GM19025 (cell line): ENCODE measurements at regions not wholly inside any gene's neighbourhood (a gene's known extent, or its start where the extent isn't known, plus 50 kb on each side); places are given as distances from the start of the nearest gene placed in this dataset.
"Not testable (repeated sequence)": the region's sequence is repeated elsewhere in the genome, so short reads cannot be mapped to it uniquely, and the experiment has no call there.

Experiments used
- ATAC-seq: cut with Tn5 transposase; IDR thresholded peaks from one replicate; pipeline ENCODE4 v1.9.1; 2021; ENCODE audit warnings: mild to moderate bottlenecking, low read depth, moderate library complexity; ENCODE audit not compliant: unreplicated experiment

DNA sequence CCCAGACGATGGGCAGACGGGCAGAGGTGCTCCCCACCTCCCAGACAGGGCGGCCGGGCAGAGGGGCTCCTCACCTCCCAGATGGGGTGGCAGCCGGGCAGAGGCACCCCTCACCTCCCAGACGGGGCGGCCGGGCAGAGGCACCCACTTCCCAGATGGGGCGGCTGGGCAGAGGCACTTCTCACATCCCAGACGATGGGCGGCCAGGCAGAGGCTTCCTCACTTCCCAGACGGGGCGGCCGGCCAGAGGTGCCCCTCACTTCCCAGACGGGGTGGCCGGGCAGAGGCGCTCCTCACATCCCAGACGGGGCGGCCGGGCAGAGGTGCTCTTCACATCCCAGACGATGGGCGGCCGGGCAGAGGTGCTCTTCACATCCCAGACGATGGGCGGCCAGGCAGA lies 96.6 kb downstream of the ABCC12 start:
- not testable (repeated sequence) for ATAC-seq

GRCh38 chr16:48057048-48057447 lies 98.7 kb downstream of the ABCC12 start:
- ATAC-seq, result no peak

DNA sequence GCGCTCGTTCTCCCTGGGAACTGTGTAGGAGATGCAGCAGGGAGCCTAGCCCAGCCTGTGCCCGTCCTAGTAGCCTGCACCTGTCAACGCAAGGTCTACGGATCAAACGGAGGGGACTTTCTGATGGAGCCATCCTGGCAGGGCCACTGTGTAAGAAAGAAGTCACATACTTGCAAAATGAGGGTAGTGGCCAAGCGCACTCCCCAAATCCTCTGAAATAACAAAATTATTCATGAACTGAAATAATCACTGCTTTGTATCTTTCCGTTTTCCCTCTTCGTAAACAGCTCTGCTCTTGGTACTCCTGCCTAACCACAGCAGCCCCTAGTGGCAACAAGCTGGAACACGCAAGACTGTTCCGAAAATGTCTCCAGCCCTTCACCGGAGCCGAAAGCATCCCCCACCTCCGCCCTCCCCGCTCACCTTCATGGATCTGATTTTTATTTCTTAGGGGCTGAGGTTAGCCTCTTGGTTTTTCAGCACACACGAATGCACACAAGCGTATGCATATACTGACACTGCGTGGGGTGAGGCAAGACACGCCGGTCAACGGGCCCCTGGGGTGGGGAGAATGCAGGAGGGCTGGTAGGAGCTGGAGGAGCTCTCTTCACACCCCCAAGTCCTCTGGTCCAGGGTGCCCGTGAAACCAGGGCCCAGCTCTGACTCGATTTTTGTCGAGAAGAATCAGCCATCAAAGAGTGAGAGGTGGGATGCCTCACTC lies 100.8 kb downstream of the ABCC12 start:
- peak; percentile 90 for ATAC-seq

DNA sequence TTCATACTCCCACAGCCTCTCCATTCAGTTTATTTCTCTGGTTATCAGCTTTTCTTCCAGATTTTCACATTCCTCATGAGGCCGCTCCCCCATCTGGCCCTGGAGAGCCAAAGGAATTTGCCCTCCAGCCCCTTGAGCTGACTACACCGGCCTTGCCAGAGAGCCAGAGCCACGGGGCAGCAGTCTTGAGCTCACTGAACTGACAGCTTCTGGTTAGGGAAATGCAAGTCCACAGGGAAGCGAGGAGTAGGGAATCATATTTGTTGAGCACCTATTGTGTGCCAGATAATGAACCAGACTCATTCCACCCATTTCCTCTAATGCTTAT lies 102.4 kb downstream of the ABCC12 start:
- no peak for ATAC-seq

DNA sequence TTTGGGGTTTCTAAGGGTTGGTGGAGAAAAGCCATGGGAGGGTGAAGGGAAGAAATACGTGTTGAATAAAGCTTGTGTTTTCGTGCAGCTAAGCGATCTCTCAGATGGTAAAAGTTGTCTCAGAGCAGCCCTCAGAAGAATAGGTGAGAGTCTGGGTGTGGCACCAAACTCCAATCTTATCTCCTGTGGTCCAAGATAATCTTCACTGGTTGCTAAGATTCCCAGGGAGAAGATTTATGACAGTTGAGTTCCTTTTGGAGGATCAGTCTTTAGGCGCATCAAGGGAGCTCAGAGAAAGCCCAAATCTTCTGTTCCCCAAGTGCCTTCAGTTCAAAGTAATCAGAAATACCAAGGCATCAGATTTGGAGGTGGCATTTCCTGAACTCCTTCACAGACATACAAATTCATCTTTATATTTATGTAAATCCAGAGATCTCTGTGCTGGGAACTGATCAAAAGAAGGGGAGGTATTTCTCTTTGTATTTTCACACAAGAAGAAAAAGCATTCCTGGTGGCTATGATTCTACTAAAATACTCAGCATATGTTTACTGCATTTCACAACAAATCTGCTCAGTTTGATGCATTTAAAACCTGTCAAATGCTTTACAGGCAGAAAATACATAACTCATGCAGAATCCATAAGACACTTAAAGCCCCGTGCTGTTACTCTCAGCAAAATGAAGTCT lies 102.9 kb downstream of the ABCC12 start:
- no peak for ATAC-seq

GRCh38 chr16:48050871-48051270 lies 104.9 kb downstream of the ABCC12 start:
- no peak for ATAC-seq

DNA sequence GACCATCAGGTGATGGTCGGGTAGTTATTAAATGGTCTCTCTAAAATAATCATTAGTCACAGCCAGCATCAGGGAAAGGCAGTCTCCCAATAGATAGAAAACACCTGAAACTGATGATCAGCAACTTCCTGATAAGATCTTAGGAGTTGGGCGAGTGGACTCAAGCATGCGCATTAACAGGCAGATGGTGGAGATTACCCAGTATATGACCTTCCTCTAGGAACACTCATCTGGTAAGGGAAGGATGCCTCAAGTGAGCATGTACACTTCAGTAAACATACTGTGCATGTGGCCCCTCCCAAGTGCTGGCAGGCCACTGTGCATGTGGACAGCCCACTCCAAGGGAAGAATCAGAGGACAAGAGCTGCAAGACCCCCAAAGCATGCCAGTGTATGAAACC lies 105.9 kb downstream of the ABCC12 start:
- no peak for ATAC-seq

DNA sequence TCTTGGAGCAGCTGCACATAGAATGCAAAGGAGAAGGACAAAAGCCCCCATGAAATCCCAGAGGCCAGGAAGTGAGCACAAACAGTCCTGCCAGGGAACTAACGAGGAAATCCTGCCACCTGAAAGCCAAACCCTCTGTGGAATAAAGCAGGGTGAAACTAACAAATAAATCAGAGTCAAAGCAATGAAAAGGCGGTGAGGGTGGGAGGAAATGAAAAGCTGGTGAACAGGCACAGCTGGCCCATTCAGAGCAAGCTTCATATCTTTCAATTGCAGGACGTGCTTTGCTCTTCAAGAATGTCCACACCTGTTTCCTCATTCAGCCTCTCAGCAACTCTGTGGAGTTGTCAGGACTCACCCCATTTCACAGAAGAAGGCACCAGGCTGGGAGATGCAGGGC lies 108.1 kb downstream of the ABCC12 start:
- ATAC-seq, result no peak

DNA sequence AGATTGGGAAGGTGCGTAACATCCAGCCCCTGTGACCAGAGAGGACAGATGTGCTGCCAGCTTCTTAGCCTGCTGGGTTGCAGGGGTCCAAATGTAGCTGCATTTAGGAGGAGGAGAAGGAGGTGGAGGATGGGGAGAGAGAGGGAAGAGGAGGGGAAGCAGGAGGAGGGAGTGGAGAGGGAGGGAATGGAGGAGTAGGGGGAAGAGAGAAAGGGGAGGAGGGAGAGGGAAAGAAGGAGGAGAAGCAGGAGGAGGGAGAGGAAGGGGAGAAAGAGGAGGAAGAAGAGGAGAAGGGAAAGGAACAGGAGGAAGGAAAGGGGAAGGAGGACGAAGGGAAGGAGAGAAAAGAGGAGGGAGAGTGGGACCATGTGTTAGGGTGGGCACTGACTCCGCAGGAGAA lies 108.6 kb downstream of the ABCC12 start:
- ATAC-seq, result no peak

GRCh38 chr16:48044117-48044516 lies 111.7 kb downstream of the ABCC12 start:
- ATAC-seq, result no peak

- no peak for ATAC-seq
Observed at GRCh38 chr16:48041981-48042421, 113.8 kb downstream of the ABCC12 start.

DNA sequence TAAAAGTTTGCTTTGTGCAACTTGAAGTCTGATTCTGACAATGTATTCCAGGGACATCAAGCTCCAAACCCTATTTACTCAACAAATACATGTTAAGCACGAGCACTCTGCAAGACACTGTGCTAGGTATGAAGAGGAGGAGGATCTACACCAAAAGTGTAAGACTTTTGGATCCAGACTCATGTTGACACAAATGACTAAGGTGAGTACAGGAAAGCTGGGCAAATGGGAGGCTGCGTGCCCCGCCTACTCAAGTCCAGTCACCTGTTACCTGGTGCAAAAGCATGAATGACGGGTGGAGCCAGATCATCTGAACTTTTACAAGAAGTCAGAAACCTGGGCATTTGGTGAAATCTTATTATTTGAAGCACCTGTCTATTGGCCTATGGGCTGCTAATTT lies 120.7 kb downstream of the ABCC12 start:
- ATAC-seq, result no peak

- no peak for ATAC-seq
Observed at GRCh38 chr16:48030926-48031325, 124.9 kb downstream of the ABCC12 start.

GRCh38 chr16:48029768-48030167 lies 126.0 kb downstream of the ABCC12 start:
- no peak for ATAC-seq

DNA sequence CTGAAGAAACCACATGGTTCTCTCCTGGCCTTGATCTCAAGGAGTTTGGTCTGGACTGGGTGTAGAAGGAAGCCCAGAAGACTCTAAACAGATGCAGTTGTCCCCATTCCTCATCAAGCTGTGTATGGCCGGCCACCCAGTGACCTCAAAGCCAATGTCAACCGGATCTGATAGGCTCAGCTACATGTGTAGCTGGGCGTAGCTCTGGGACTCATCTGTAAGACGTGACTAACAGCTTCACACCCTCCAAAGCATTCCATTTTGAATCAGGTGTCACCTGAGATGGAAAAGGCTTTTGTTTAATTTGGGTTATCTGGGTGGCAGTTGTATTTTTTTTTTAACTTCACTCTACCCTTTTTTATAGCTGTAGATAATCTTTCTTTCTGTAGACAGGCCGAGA lies 130.4 kb downstream of the ABCC12 start:
- no peak for ATAC-seq

- no peak for ATAC-seq
Observed at GRCh38 chr16:48024042-48024441, 131.8 kb downstream of the ABCC12 start.

DNA sequence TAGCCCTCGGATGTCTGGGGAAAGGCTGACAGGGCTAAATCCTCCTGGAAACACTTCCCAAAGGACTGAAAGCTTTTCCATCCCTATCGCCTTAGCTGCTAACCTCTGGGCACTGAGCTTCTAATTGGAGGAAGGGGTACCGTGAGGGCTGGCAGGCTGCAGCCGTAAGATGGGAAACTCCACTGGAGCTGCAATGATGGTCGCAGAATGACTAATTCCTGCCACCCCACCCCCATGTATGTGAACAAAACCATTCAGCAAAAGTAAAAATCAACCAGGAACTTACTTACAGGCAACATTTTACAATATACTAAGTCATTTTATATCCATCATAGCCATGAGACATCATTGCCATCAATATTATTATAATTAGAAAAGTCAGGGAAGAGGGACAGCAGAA lies 133.3 kb downstream of the ABCC12 start:
- no peak for ATAC-seq

GRCh38 chr16:48020617-48021016 lies 135.2 kb downstream of the ABCC12 start:
- not testable (repeated sequence) for ATAC-seq

DNA sequence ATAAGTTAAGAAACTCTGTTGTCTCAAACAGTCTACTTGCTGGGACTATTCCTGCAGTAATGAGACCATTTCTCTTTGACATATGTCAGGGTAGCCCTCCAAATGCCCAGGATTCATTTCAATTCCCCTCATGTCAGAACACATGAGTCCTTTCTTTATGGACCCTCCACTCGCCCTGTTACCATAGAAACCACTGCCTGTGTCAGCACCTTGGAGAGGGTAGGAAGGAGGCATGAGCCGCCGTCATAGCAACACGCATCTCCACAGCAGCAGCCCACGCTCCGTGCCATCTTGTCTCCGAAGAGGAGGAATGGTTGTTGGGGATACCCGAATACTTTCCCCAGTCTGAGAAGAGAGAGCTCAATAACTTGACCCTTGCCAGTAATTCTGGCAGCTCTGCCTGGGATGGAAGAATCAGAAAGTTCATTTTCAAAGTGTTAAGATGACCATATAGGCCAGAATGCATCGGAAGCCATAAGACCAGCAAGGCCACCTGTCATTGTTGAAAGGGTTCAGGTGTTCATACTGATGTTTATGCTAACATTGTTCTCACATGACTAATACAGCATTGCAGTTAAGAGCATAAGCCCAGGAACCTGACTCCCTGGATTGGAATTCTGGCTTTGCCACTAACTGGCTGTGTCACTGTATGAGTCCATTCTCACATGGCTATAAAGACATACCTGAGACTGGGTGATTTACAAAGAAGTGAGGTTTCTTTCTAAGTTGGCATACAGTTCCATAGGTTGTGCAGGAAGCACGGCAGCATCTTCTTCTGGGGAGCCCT lies 141.3 kb downstream of the ABCC12 start:
- no peak for ATAC-seq

- no peak for ATAC-seq
Observed at GRCh38 chr16:48013491-48013901, 142.3 kb downstream of the ABCC12 start.

DNA sequence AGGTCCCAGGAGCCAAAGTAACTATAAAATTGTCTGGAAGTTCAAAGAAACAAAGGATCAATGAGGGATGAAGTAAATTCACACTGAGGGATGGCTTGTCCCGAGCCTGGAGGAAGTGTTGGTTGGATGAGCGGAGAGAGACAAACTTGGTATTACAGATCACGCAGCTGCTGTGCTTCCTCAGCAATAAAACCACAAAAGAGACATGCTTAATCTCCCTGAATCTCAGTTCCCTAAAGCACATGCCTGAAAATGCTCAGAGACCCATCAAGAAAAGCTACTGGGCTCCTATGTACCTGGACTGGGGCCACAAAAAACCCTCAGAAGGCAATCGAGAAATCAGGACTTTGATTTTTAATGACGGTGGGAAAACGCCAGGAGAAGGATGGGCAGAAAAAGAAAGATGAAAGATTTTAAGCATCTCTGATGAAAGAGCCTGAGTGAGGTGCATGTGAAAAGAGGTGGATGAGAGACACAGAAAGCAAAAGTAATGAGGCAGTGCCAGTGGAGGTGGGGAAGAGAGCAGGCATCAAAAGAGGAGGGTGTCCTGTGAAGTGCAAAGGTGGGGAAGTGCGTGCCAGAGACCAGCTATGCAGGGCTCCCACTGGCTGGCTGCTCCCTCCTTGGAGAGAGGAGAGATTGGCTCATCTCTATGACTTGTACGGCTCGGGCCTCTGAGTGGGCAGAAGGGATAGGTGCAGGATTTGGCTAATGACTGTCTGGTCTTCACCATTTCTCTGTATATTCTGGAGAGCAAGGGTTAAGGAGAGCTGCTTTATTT lies 143.7 kb downstream of the ABCC12 start:
- no peak for ATAC-seq
